Loucy (cell line): ENCODE measurements at regions not wholly inside any gene's neighbourhood (a gene's known extent, or its start where the extent isn't known, plus 50 kb on each side); places are given as distances from the start of the nearest gene placed in this dataset.
A peak's percentile ranks its signal among the peaks of the same experiment; 100 is the strongest.

ENCODE experiments used
- H2AFZ ChIP-seq: fragments of 200-600 bp; sonication (generic); 2 replicates; pipeline ENCODE4 v1.6.0; 2016; ENCODE audit warnings: antibody characterized with exemption, mild to moderate bottlenecking, low read length, moderate library complexity
- H3F3A ChIP-seq: fragments of 200-600 bp; 2 replicates; pipeline ENCODE4 v1.6.0; 2016; ENCODE audit warnings: antibody characterized with exemption, low read depth, mild to moderate bottlenecking
- H3K27me3 ChIP-seq: fragments of 200-600 bp; sonication (generic); 2 replicates; pipeline ENCODE4 v1.6.1; 2014; ENCODE audit warnings: low read length, mild to moderate bottlenecking; ENCODE audit not compliant: insufficient read depth, poor library complexity, severe bottlenecking
- H3K36me3 ChIP-seq: fragments of 200-600 bp; sonication (generic); 2 replicates; pipeline ENCODE4 v1.6.1; 2016; ENCODE audit warnings: low read length; ENCODE audit not compliant: insufficient read depth
- H3K4me1 ChIP-seq: fragments of 200-600 bp; sonication (generic); 2 replicates; pipeline ENCODE4 v1.5.1; 2014; ENCODE audit warnings: low read length, mild to moderate bottlenecking; ENCODE audit not compliant: insufficient read depth, poor library complexity, severe bottlenecking
- H3K4me2 ChIP-seq: fragments of 200-600 bp; sonication (generic); 2 replicates; pipeline ENCODE4 v1.6.0; 2014; ENCODE audit warnings: antibody characterized with exemption, low read length, low read depth, mild to moderate bottlenecking; ENCODE audit not compliant: poor library complexity, severe bottlenecking
- H3K4me3 ChIP-seq: fragments of 200-600 bp; sonication (generic); 2 replicates; pipeline ENCODE4 v1.5.1; 2014; ENCODE audit warnings: low read length, mild to moderate bottlenecking, mixed read lengths; ENCODE audit not compliant: poor library complexity, severe bottlenecking
- H3K79me2 ChIP-seq: fragments of 200-600 bp; sonication (generic); 2 replicates; pipeline ENCODE4 v1.6.1; 2014; ENCODE audit warnings: low read length; ENCODE audit not compliant: insufficient read depth
- H3K9ac ChIP-seq: fragments of 200-600 bp; sonication (generic); 2 replicates; pipeline ENCODE4 v1.6.0; 2014; ENCODE audit warnings: mild to moderate bottlenecking, low read depth, low read length, moderate library complexity; ENCODE audit not compliant: poor library complexity, severe bottlenecking
- H3K9me2 ChIP-seq: fragments of 200-600 bp; sonication (generic); replicated peaks from 2 replicates; pipeline ENCODE4 v1.6.1; 2016; ENCODE audit warnings: low read depth, low read length, mixed read lengths
- H3K9me3 ChIP-seq: fragments of 200-600 bp; sonication (generic); 2 replicates; pipeline ENCODE4 v1.6.1; 2014; ENCODE audit warnings: mild to moderate bottlenecking, antibody characterized with exemption, low read length, low read depth; ENCODE audit not compliant: insufficient read depth
- H4K20me1 ChIP-seq: fragments of 200-600 bp; sonication (generic); 2 replicates; pipeline ENCODE4 v1.6.0; 2014; ENCODE audit warnings: antibody characterized with exemption, low read length, mild to moderate bottlenecking; ENCODE audit not compliant: insufficient read depth, poor library complexity, severe bottlenecking
- CTCF ChIP-seq: fragments of 200-600 bp; sonication (generic); conservative IDR thresholded peaks from 2 replicates; pipeline ENCODE4 v1.5.1; 2014; ENCODE audit warnings: mild to moderate bottlenecking, antibody characterized with exemption, low read length
- EZH2phosphoT487 ChIP-seq: fragments of 200-600 bp; IDR thresholded peaks from 2 replicates; pipeline ENCODE4 v1.6.1; 2018; ENCODE audit warnings: antibody characterized with exemption, mild to moderate bottlenecking, moderate library complexity, borderline replicate concordance

GRCh38 chr5:99129768-99130501, 201.1 kb upstream of the CHD1 start:
- Histone ChIP-seq H3F3A (no peaks in the 10 kb centered on the region), H3K9me3 (no peaks in the 10 kb centered on the region), H3K27me3 (no peaks in the 10 kb centered on the region), H3K79me2 (no peaks in the 10 kb centered on the region), H3K4me3 (peak overlapping the region; percentile 25), H3K36me3 (no peaks in the 10 kb centered on the region), H3K4me2 (peak overlapping the region; percentile 51), H3K4me1 (peaks cover 11% of the 10 kb centered on the region), H3K9ac (no peak overlapping the region), H4K20me1 (no peaks in the 10 kb centered on the region), H3K9me2 (no peaks in the 10 kb centered on the region), H2AFZ (peak overlapping the region; percentile 64; the same call in 1 of the 2 replicates)
- no peak for TF ChIP-seq EZH2phosphoT487
- TF ChIP-seq CTCF: no peak

GRCh38 chr5:99122976-99123375, 194.2 kb upstream of the CHD1 start:
- H3K36me3 ChIP-seq: no peaks in the 10 kb centered on the region
- no peaks in the 10 kb centered on the region for H3K9me3 ChIP-seq
- no peak overlapping the region for H3K4me2 ChIP-seq
- H3F3A ChIP-seq: no peaks in the 10 kb centered on the region
- no peak overlapping the region for H3K4me3 ChIP-seq
- no peaks in the 10 kb centered on the region for H3K9me2 ChIP-seq
- no peak overlapping the region for H2AFZ ChIP-seq
- no peaks in the 10 kb centered on the region for H3K79me2 ChIP-seq
- TF ChIP-seq EZH2phosphoT487 (no peak), CTCF (no peak)
- no peak overlapping the region for H3K9ac ChIP-seq
- no peaks in the 10 kb centered on the region for H3K27me3 ChIP-seq
- no peaks in the 10 kb centered on the region for H3K4me1 ChIP-seq
- no peaks in the 10 kb centered on the region for H4K20me1 ChIP-seq

- no peak overlapping the region for H3K4me3 ChIP-seq
- no peaks in the 10 kb centered on the region for H3K9me3 ChIP-seq
- H3K4me1 ChIP-seq: no peaks in the 10 kb centered on the region
- no peaks in the 10 kb centered on the region for H3K9me2 ChIP-seq
- no peaks in the 10 kb centered on the region for H3K79me2 ChIP-seq
- H3K27me3 ChIP-seq: no peaks in the 10 kb centered on the region
- no peaks in the 10 kb centered on the region for H3K36me3 ChIP-seq
- no peak overlapping the region for H3K9ac ChIP-seq
- no peaks in the 10 kb centered on the region for H4K20me1 ChIP-seq
- no peaks in the 10 kb centered on the region for H3F3A ChIP-seq
- TF ChIP-seq EZH2phosphoT487 (no peak), CTCF (no peak)
- H2AFZ ChIP-seq: no peak overlapping the region
- H3K4me2 ChIP-seq: no peak overlapping the region
Measured at GRCh38 chr5:99119326-99119725, 190.5 kb upstream of the CHD1 start.
